GM23338 (cell line): ENCODE measurements at regions not wholly inside any gene's neighbourhood (a gene's known extent, or its start where the extent isn't known, plus 50 kb on each side); places are given as distances from the start of the nearest gene placed in this dataset.

Experiments used
- ATAC-seq: fragments of 200-7000 bp; cut with Tn5 transposase; 3 replicates; pipeline ENCODE4 v1.9.1; 2020
- DNase-seq: peaks from one replicate; pipeline ENCODE4 v3.0.0-alpha.2; 2015; ENCODE audit warnings: low spot score
- H2AFZ ChIP-seq: fragments of 200-600 bp; sonication (generic); 2 replicates; pipeline ENCODE4 v1.8.0; 2016; ENCODE audit warnings: antibody characterized with exemption, mild to moderate bottlenecking, moderate library complexity
- H3F3A ChIP-seq: fragments of 200-600 bp; sonication (generic); replicated peaks from 2 replicates; pipeline ENCODE4 v1.8.0; 2017; ENCODE audit warnings: antibody characterized with exemption, mixed run types, low read depth
- H3K27ac ChIP-seq: fragments of 200-600 bp; sonication (generic); 2 replicates; pipeline ENCODE4 v1.6.1; 2016; ENCODE audit warnings: low read depth
- H3K27me3 ChIP-seq: fragments of 200-600 bp; sonication (generic); 2 replicates; pipeline ENCODE4 v1.8.0; 2016; ENCODE audit warnings: mild to moderate bottlenecking, mixed run types, moderate library complexity; ENCODE audit not compliant: insufficient read depth
- H3K36me3 ChIP-seq: fragments of 200-600 bp; sonication (generic); 2 replicates; pipeline ENCODE4 v1.8.0; 2016; ENCODE audit warnings: mild to moderate bottlenecking; ENCODE audit not compliant: insufficient read depth
- H3K4me1 ChIP-seq: fragments of 200-600 bp; sonication (generic); 2 replicates; pipeline ENCODE4 v1.8.0; 2016; ENCODE audit warnings: mild to moderate bottlenecking, moderate library complexity; ENCODE audit not compliant: insufficient read depth
- H3K4me2 ChIP-seq: fragments of 200-600 bp; sonication (generic); 2 replicates; pipeline ENCODE4 v1.7.1; 2017; ENCODE audit warnings: mixed run types
- H3K4me3 ChIP-seq: fragments of 200-600 bp; sonication (generic); 2 replicates; pipeline ENCODE4 v1.6.1; 2016; ENCODE audit warnings: mixed run types
- H3K79me2 ChIP-seq: fragments of 200-600 bp; sonication (generic); replicated peaks from 2 replicates; pipeline ENCODE4 v1.8.0; 2017; ENCODE audit warnings: mild to moderate bottlenecking; ENCODE audit not compliant: insufficient read depth
- H3K9me2 ChIP-seq: fragments of 200-600 bp; sonication (generic); 2 replicates; pipeline ENCODE4 v1.8.0; 2017; ENCODE audit not compliant: insufficient read depth
- H4K20me1 ChIP-seq: fragments of 200-600 bp; sonication (generic); replicated peaks from 2 replicates; pipeline ENCODE4 v1.8.0; 2017; ENCODE audit warnings: mild to moderate bottlenecking; ENCODE audit not compliant: insufficient read depth
- H3K27ac Mint-ChIP-seq: 2 replicates; pipeline ENCODE4 v1.8.0; 2020; ENCODE audit warnings: inconsistent platforms, mild to moderate bottlenecking, moderate library complexity, mixed read lengths
- H3K27me3 Mint-ChIP-seq: 3 replicates; pipeline ENCODE4 v1.8.0; 2022; ENCODE audit warnings: low read depth, mild to moderate bottlenecking, moderate library complexity, mixed read lengths, inconsistent platforms; ENCODE audit not compliant: insufficient read depth, poor library complexity
- H3K36me3 Mint-ChIP-seq: 3 replicates; pipeline ENCODE4 v1.8.0; 2021; ENCODE audit warnings: low read depth, mild to moderate bottlenecking, inconsistent platforms, moderate library complexity, mixed read lengths
- H3K4me1 Mint-ChIP-seq: 3 replicates; pipeline ENCODE4 v1.8.0; 2020; ENCODE audit warnings: mild to moderate bottlenecking, inconsistent platforms, mixed read lengths
- H3K4me3 Mint-ChIP-seq: 3 replicates; pipeline ENCODE4 v1.8.0; 2021; ENCODE audit warnings: moderate library complexity, mild to moderate bottlenecking, inconsistent platforms, mixed read lengths
- H3K9me3 Mint-ChIP-seq: 3 replicates; pipeline ENCODE4 v1.8.0; 2020; ENCODE audit warnings: moderate library complexity, mild to moderate bottlenecking, inconsistent platforms, mixed read lengths
- CREB1 ChIP-seq: fragments of 250-450 bp; sonication (Bioruptor Pico); IDR thresholded peaks from 2 replicates; pipeline ENCODE4 v1.5.0; 2020; ENCODE audit warnings: low read depth, mild to moderate bottlenecking, moderate library complexity
- CTCF ChIP-seq, 2 experiments: fragments of 200-600 bp in 1 of 2; sonication (generic) in 1 of 2; conservative IDR thresholded peaks; 2 replicates each; pipeline versions ENCODE4 v1.5.1 to v1.6.1; 2016 to 2017; ENCODE audit warnings: antibody characterized with exemption in 2 of 2, low read depth in 2 of 2, mild to moderate bottlenecking in 2 of 2, moderate library complexity in 1 of 2
- EZH2 ChIP-seq: fragments of 200-600 bp; sonication (generic); IDR thresholded peaks from one replicate; pipeline ENCODE4 v1.8.0; 2017; ENCODE audit warnings: antibody characterized with exemption, mild to moderate bottlenecking, low read depth; ENCODE audit not compliant: unreplicated experiment
- EZH2phosphoT487 ChIP-seq: fragments of 200-600 bp; sonication (generic); IDR thresholded peaks from one replicate; pipeline ENCODE4 v1.8.1; 2018; ENCODE audit warnings: antibody characterized with exemption; ENCODE audit not compliant: unreplicated experiment
- JUNB ChIP-seq: IDR thresholded peaks from one replicate; pipeline ENCODE4 v1.6.1; 2016; ENCODE audit warnings: antibody characterized with exemption; ENCODE audit not compliant: unreplicated experiment
- NANOG ChIP-seq: IDR thresholded peaks from 2 replicates; pipeline ENCODE4 v1.6.1; 2016; ENCODE audit warnings: antibody characterized with exemption, borderline replicate concordance
- REST ChIP-seq: IDR thresholded peaks from one replicate; pipeline ENCODE4 v1.6.1; 2018; ENCODE audit warnings: antibody characterized with exemption; ENCODE audit not compliant: unreplicated experiment
- STAT1 ChIP-seq: IDR thresholded peaks from one replicate; pipeline ENCODE4 v1.6.1; 2016; ENCODE audit warnings: antibody characterized with exemption; ENCODE audit not compliant: unreplicated experiment
- ZNF114 ChIP-seq: fragments of 250-450 bp; sonication (Bioruptor Pico); IDR thresholded peaks from 2 replicates; pipeline ENCODE4 v1.5.0; 2020; ENCODE audit warnings: mild to moderate bottlenecking, moderate library complexity
- ZNF331 ChIP-seq: fragments of 250-450 bp; sonication (Bioruptor Pico); IDR thresholded peaks from 2 replicates; pipeline ENCODE4 v1.5.0; 2020; ENCODE audit warnings: low read depth, mild to moderate bottlenecking, moderate library complexity
- ZNF462 ChIP-seq: fragments of 250-450 bp; sonication (Bioruptor Pico); IDR thresholded peaks from 2 replicates; pipeline ENCODE4 v1.5.0; 2020; ENCODE audit warnings: mild to moderate bottlenecking, moderate library complexity

GRCh38 chr12:88932457-88932856, 352.2 kb upstream of the KITLG start:
- no peaks in the 10 kb centered on the region for H3K36me3 Mint-ChIP-seq
- DNase-seq (no peak), ATAC-seq (peak; percentile 23; the same call in 2 of the 3 replicates)
- Histone ChIP-seq H3K27me3 (no peaks in the 10 kb centered on the region), H3K36me3 (no peaks in the 10 kb centered on the region), H3K4me1 (peaks cover 17% of the 10 kb centered on the region), H4K20me1 (no peaks in the 10 kb centered on the region), H3K79me2 (no peaks in the 10 kb centered on the region), H2AFZ (no peak overlapping the region), H3F3A (no peaks in the 10 kb centered on the region), H3K4me3 (no peak overlapping the region), H3K27ac (no peak overlapping the region), H3K9me2 (no peaks in the 10 kb centered on the region), H3K4me2 (no peak overlapping the region)
- no peak overlapping the region for H3K4me3 Mint-ChIP-seq
- H3K27me3 Mint-ChIP-seq = peaks cover 5% of the 10 kb centered on the region
- H3K27ac Mint-ChIP-seq = no peak overlapping the region; the same call in 1 of the 2 replicates
- peaks cover 23% of the 10 kb centered on the region for H3K4me1 Mint-ChIP-seq
- TF ChIP-seq REST (no peak), ZNF462 (CRISPR knock-in tag) (no peak), ZNF114 (CRISPR knock-in tag) (no peak), ZNF331 (CRISPR knock-in tag) (no peak), STAT1 (no peak), CREB1 (no peak), NANOG (no peak), EZH2phosphoT487 (no peak), CTCF (conservative IDR thresholded peaks at IDR 0.05; ENCODE audit: low read depth in 2 of 2) (no peak), JUNB (no peak), EZH2 (no peak)
- H3K9me3 Mint-ChIP-seq = no peaks in the 10 kb centered on the region
